Motor neuron (in vitro differentiated cells): ENCODE measurements at regions not wholly inside any gene's neighbourhood (a gene's known extent, or its start where the extent isn't known, plus 50 kb on each side); places are given as distances from the start of the nearest gene placed in this dataset.
A peak's percentile ranks its signal among the peaks of the same experiment; 100 is the strongest.

Experiments used
- ATAC-seq, 8 experiments: fragments of 200-7000 bp; cut with Tn5 transposase; replicated peaks in 6 of 8; 2 replicates each; pipeline ENCODE4 v1.8.0; 2021; ENCODE audit warnings: mild to moderate bottlenecking in 8 of 8, moderate library complexity in 8 of 8
- H3K27ac ChIP-seq, 2 donors: fragments of 250-450 bp; sonication (Bioruptor Pico); 2 replicates each; pipeline ENCODE4 v1.9.0; 2021; ENCODE audit warnings: antibody characterized with exemption in 2 of 2, mild to moderate bottlenecking in 2 of 2, moderate library complexity in 1 of 2
- H3K4me1 ChIP-seq, 2 donors: fragments of 250-450 bp; sonication (Bioruptor Pico); replicated peaks in 1 of 2; 2 replicates each; pipeline ENCODE4 v1.6.1; 2021; ENCODE audit warnings: antibody characterized with exemption in 2 of 2, mild to moderate bottlenecking in 2 of 2, moderate library complexity in 1 of 2
- H3K4me3 ChIP-seq, 5 donors: fragments of 250-450 bp; sonication (Bioruptor Pico); 2 replicates each; pipeline ENCODE4 v1.9.0; 2021; ENCODE audit warnings: antibody characterized with exemption in 5 of 5, mild to moderate bottlenecking in 5 of 5, moderate library complexity in 4 of 5
- WGBS, 10 experiments: fragments of 450-650 bp; shearing (Covaris generic); methylation state at CpG; one replicate each; pipeline ENCODE4 v1.0.0; 2022; 5-methylcytosine and 5-hydroxymethylcytosine counted together
- in situ Hi-C, 9 experiments: fragments of 400-800 bp; cut with MboI; loops; one replicate each; pipeline ENCODE4 v1.15.0; 2021; ENCODE audit warnings: low sequenced_read_pairs in 9 of 9, low pct_unique_long_range_greater_than_20kb in 2 of 9; ENCODE audit not compliant: unreplicated experiment in 9 of 9

DNA sequence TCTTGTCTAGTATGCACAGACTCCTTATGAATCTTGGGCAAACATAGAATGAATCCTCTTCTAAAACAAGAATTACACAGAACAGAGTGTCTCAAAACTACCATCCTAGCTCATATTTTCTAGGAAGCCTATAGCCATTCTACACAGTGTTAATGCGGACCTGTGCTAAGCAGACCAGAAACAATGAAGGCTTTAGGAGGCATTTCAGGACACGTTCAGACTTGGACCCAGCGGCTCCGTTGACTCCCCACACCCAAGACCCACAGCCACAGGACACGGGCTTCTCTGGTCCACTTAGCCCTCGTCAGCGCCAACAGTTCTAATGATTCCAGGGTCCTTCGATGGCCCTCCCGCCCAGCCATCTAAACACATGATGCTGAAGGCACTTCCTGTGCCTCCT, 182.2 kb downstream of the BCL11A start:
- Histone ChIP-seq H3K4me3 (no peak overlapping the region), H3K4me1 (peaks cover 2 to 4% of the 10 kb centered on the region in 2 donors), H3K27ac (no peak overlapping the region)
- 67 to 100% (median 89%) methylated on average over 1 to 7 of the region's 9 CpGs; no CpG with 5 or more reads in 3 of the 10 experiments for WGBS, 10 experiments
- ATAC-seq = no peak
- in situ Hi-C loops = no loop called here

DNA sequence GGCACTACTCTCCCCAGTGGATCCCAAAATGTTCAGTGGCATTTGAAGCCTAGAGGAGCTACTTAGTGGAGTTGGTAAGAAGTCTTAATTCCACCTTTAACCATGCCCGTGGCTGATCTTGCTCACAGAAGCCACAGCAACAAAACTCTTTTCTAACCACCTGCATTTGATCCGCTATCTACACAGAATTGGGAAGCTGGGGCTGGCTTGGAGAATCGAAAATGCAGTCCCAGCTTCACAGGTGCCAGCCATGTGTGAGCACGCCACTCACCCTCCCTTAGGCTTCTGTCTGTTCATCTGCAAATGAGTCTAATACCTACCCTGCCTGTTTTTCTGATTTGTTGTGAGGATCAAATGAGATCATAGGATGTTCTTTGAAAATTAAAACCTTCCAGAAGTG, 182.6 kb downstream of the BCL11A start:
- Histone ChIP-seq H3K27ac (no peak overlapping the region), H3K4me3 (no peak overlapping the region), H3K4me1 (peaks cover 4 to 6% of the 10 kb centered on the region in 2 donors)
- ATAC-seq = peak in 1 of 8 experiments; percentile 61
- 0 to 100% (median 81%) methylated on average over 1 to 4 of the region's 4 CpGs for WGBS, 10 experiments
- in situ Hi-C loops = no loop called here

DNA sequence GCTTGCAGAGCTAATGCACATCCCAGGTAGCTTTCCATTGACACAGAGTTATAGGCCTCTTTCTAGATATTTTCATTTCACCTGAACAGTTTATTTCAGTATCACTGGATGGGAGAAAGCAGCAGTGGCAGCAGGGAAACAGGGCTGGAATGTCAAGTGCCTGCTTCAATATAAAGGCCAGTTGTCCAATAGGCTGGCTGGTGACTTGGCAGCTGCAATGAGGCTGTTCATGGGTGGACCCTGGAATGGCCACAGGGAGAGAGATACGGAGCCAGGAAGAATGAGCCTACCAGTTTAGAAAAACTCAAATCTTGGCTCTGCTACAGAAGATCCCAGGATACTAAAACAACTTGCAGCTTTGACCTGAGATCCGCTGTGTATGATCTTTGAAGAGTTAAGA, 185.0 kb downstream of the BCL11A start:
- H3K4me3 ChIP-seq = no peak overlapping the region
- peaks cover 9 to 13% of the 10 kb centered on the region in 2 donors for H3K4me1 ChIP-seq
- 33 to 96% (median 83%) methylated on average over 1 to 2 of the region's 2 CpGs; no CpG with 5 or more reads in 3 of the 10 experiments for WGBS, 10 experiments
- H3K27ac ChIP-seq = no peak overlapping the region
- in situ Hi-C loops = no loop called here
- ATAC-seq = peak in 1 of 8 experiments; percentile 78

DNA sequence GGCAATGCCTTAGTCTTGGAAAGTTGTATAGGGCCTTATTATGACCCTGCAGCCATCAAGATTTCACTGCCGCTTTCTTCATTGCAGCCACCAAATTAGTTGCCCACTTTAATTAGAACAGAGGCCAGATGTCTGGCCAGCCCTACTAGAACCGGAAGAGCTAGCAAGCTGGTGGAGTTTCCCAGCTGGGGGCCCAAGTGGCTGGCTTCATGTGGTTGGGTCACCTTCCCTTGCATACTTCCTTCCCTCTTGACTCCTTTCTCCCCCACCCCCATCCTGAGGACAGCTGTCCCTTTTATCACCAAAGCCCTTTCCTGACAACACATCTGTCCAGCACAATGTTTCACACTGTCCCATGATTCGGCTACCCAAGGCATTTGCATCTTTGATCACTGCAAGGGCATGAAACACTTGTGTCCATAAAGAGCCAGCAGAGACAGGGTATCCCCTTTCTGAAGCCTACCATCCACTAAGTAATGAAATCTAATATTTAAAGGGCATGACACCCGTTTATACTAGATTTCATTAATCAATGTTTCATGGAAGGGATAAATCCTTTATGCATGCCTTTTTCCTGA, 187.2 kb downstream of the BCL11A start:
- ATAC-seq = no peak
- peaks cover 9 to 13% of the 10 kb centered on the region in 2 donors for H3K4me1 ChIP-seq
- H3K4me3 ChIP-seq = no peak overlapping the region
- no peak overlapping the region for H3K27ac ChIP-seq
- 35 to 100% (median 75%) methylated on average over 1 to 4 of the region's 4 CpGs; no CpG with 5 or more reads in 1 of the 10 experiments for WGBS, 10 experiments
- in situ Hi-C loops = no loop called here

DNA sequence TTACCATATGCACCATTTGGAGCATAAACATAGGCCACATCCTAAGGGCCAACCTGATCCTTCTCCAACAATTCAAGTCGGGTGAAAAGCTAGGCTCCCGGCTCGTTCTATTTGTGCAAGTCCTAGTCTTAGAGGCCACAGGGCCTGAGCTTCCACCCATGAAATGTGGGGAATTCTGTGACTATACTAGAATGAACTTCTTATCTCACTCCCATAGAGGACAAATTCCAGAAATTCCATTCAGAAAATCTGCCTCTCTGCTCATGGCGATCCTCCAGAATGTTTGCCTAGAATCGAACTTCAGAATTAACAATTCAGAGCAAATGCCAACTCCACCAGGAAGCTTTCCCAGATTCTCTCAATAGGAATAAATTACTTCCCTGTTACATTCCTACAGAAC, 187.9 kb downstream of the BCL11A start:
- H3K4me3 ChIP-seq = no peak overlapping the region
- in situ Hi-C loops = no loop called here
- peaks cover 9 to 13% of the 10 kb centered on the region in 2 donors for H3K4me1 ChIP-seq
- WGBS, 10 experiments = 0 to 100% (median 72%) methylated on average over 1 to 5 of the region's 5 CpGs; no CpG with 5 or more reads in 4 of the 10 experiments
- no peak overlapping the region for H3K27ac ChIP-seq
- peak in 2 of 8 experiments; percentile 38 to 39 for ATAC-seq

DNA sequence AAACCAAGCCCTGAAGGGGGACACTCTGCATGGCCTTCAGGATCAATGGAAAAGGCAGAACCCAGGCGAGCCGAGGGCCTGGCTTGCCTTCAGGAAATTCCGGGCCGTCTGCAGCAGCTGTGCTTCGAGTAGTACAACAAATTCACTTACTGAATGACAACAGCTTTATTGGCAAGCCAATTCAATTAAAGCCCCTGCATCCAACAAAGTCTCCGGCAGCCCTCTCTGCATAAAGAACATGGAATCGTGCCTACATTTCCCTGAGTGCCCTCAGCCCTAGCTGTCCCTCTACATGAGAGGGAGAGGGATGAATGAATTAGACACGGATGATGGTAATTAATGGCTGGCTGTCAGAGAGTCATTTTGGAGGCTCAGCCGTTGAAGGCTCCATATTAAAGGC, 189.0 kb downstream of the BCL11A start:
- Histone ChIP-seq H3K4me3 (no peak overlapping the region), H3K4me1 (peaks cover 9 to 13% of the 10 kb centered on the region in 2 donors), H3K27ac (no peak overlapping the region)
- peak in 4 of 8 experiments; percentile 41 to 86 (median 56) for ATAC-seq
- WGBS, 10 experiments = 40 to 100% (median 75%) methylated on average over 1 to 9 of the region's 9 CpGs; no CpG with 5 or more reads in 3 of the 10 experiments
- in situ Hi-C loops = no loop called here

DNA sequence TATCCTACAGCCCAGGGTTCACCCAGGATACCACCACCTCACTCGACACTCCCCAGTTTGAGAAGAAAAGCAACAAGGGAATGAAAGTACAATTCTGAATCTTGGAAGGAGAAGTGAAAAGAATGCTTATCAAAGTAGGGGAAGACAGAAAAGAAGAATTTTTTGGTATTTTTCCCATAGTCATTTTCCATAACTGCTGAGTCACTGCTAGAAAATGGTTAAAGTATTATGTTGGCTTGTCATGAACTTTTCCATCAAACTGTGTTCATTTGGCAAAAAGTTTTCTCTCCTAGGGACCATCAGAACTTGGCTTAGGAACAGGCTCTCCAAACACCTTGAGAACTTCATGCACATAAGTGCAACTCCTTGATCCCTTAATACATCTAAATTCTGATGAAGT, 192.0 kb downstream of the BCL11A start:
- no peak for ATAC-seq
- 57 to 100% (median 84%) methylated on average over 1 of the region's 1 CpG; no CpG with 5 or more reads in 4 of the 10 experiments for WGBS, 10 experiments
- in situ Hi-C loops = no loop called here

DNA sequence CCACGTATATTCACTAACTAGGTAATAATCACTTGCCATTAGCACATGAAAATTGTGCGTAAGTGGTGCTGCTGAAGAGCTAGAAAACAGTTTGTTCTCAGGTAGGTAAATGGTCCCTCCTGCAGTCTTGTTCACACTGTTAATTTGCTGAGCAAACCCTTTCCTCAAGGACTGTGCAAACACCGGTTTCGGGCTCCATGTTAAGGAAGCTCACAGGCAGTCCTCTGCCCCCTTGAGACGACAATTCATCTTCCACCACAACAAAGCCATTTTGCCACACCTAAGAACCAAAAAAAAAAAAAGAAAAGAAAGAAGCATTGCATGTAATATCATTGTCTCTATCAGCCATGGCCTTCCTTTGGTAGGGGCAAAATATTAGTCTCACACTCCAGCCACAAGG, 193.9 kb downstream of the BCL11A start:
- Histone ChIP-seq H3K4me1 (peaks cover 6 to 8% of the 10 kb centered on the region in 2 donors), H3K27ac (no peak overlapping the region), H3K4me3 (no peak overlapping the region)
- 40 to 100% (median 83%) methylated on average over 1 to 5 of the region's 5 CpGs; no CpG with 5 or more reads in 1 of the 10 experiments for WGBS, 10 experiments
- ATAC-seq = no peak
- in situ Hi-C loops = no loop called here

More for the DNA sequence above, 192.0 kb downstream of the BCL11A start:
- no peak overlapping the region for H3K27ac ChIP-seq
- H3K4me1 ChIP-seq = peaks cover 12 to 14% of the 10 kb centered on the region in 2 donors
- H3K4me3 ChIP-seq = no peak overlapping the region

DNA sequence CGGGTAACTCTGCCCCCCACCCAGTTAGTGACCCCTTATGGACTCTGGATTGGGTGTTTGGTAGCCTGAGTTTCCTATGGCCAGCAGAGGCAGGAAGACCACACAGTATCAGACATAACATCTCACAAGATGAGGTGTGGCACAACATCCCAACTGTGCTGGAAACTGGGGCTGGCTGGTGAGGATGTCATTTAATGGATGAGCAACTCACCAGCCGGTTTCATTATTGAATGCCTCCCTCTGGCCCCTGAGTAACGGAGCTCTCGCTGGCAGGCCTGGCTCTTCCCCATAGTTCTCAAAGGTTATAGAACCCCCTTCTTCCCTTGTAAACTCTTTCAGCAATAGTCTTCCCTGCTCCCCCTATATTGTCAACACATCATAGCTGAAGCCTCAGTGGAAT, 195.0 kb downstream of the BCL11A start:
- 58 to 100% (median 77%) methylated on average over 1 to 4 of the region's 4 CpGs; no CpG with 5 or more reads in 4 of the 10 experiments for WGBS, 10 experiments
- Histone ChIP-seq H3K27ac (no peak overlapping the region), H3K4me3 (no peak overlapping the region), H3K4me1 (peaks cover 5 to 7% of the 10 kb centered on the region in 2 donors)
- in situ Hi-C loops = no loop called here
- no peak for ATAC-seq

DNA sequence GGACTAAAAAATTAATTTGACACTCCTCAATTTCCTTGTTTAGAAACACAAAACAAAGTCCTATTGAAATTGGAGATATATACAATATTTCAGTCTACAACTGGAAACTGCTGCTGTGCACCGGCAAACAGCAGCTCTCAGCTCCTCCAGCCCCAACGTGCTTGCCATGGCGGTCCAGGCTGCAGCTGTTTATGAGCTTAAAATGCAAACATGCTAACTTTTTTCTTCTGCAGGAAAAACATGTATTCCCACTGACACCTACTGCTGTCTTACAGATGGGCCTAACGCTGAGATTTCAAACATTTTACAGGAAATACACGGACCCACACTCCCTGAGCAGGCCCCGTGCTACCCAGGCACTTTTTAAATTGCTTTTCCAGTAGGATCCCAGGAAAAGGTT, 195.5 kb downstream of the BCL11A start:
- H3K4me3 ChIP-seq = no peak overlapping the region
- no peak overlapping the region for H3K27ac ChIP-seq
- in situ Hi-C loops = no loop called here
- peak in 1 of 8 experiments; percentile 37 for ATAC-seq
- WGBS, 10 experiments = 29 to 92% (median 84%) methylated on average over 1 to 6 of the region's 6 CpGs; no CpG with 5 or more reads in 4 of the 10 experiments
- peaks cover 10 to 12% of the 10 kb centered on the region in 2 donors for H3K4me1 ChIP-seq

DNA sequence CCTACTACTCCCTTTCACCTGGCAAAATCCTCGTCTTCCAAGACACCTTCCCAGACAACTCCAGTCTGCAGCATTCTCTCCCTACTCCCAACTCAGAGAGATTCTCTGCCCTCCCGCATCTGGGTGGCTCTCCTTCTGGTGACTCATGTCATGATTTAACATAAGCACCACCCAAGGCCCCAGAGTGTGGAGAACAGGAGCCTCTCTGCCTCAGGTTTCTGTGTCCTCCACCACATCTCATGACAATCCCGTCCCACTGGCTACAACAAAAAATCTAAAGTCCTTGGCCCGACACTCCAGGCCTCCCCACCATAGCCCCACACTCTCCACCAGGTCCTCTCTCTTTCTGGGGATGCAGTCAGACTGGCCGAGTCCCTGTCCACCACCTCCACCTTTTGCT, 197.1 kb downstream of the BCL11A start:
- in situ Hi-C loops = no loop called here
- Histone ChIP-seq H3K4me3 (no peak overlapping the region), H3K27ac (no peak overlapping the region), H3K4me1 (peaks cover 14 to 17% of the 10 kb centered on the region in 2 donors)
- ATAC-seq = peak in 3 of 8 experiments; percentile 81 to 100 (median 99)
- WGBS, 10 experiments = 0 to 100% (median 67%) methylated on average over 1 to 3 of the region's 5 CpGs; no CpG with 5 or more reads in 1 of the 10 experiments

DNA sequence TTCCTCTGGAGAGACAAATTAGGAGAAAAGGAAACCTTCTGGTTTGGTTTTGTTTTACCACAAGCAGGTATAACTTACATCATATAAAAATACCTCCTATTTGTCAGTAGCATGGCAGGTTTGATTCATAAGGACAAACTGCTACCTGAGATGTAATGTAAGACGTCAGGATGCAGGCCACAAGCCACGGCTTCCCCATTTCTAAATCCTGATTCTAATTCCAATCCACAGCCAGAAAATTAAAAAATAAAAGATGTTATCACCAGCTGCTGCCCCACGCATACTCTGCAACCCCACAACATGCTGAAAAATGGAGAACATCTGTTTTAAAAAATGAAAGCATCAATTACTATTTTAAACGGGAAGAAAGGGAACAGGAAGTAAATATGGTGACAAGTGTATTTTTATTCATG, 197.6 kb downstream of the BCL11A start:
- Histone ChIP-seq H3K27ac (no peak overlapping the region), H3K4me3 (no peak overlapping the region), H3K4me1 (peaks cover 14 to 17% of the 10 kb centered on the region in 2 donors)
- 11 to 100% (median 68%) methylated on average over 1 to 4 of the region's 4 CpGs for WGBS, 10 experiments
- ATAC-seq = peak in 1 of 8 experiments; percentile 7
- in situ Hi-C loops = no loop called here

DNA sequence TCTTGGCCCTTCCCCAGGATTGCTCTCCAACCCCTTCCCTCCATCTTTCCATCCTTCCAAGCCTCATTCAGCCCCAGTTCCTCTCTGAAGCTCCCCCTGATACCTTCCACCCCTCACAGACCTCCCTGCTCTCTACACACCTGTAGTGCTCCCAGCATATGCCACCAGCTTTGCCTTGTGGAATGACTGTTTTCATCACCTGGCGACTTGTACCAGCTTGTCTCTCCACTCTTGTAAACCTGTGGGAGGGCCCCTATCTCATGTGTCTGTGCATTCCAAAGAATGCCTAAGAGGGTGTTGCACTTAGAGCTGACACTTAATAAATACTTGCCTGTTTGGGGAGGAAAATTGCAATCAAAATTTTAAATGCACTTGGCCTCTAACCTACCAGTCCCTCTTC, 198.7 kb downstream of the BCL11A start:
- in situ Hi-C loops = no loop called here
- 83 to 100% (median 100%) methylated on average over 1 of the region's 1 CpG; no CpG with 5 or more reads in 7 of the 10 experiments for WGBS, 10 experiments
- no peak for ATAC-seq
- peaks cover 14 to 17% of the 10 kb centered on the region in 2 donors for H3K4me1 ChIP-seq
- no peak overlapping the region for H3K4me3 ChIP-seq
- no peak overlapping the region for H3K27ac ChIP-seq

DNA sequence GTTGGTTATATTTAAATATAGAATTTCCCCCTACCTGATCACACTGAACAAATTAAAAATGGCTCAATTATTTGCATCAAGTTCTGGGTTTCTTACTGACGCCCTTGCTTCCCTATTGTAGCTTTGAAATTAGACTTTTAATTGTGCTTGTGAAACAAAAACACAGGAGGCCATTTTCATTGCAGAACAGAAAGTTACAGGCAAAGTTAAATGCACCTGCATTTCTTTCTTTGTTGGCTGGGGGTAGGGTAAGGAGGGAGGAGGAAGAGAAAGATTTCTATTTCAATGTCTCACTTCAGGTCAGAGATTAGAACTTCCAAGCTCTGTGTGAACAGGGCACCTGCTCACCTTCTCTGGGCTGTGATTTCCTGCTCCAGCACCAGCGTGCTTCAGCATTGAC, 199.6 kb downstream of the BCL11A start:
- 28 to 94% (median 69%) methylated on average over 1 to 2 of the region's 2 CpGs; no CpG with 5 or more reads in 3 of the 10 experiments for WGBS, 10 experiments
- in situ Hi-C loops = no loop called here
- ATAC-seq = no peak
- Histone ChIP-seq H3K4me1 (peaks cover 14% of the 10 kb centered on the region in 2 donors), H3K4me3 (no peak overlapping the region), H3K27ac (no peak overlapping the region)
